ENCODE measurements at regions not wholly inside any gene's neighbourhood (a gene's known extent, or its start where the extent isn't known, plus 50 kb on each side); places are given as distances from the start of the nearest gene placed in this dataset.

DNA sequence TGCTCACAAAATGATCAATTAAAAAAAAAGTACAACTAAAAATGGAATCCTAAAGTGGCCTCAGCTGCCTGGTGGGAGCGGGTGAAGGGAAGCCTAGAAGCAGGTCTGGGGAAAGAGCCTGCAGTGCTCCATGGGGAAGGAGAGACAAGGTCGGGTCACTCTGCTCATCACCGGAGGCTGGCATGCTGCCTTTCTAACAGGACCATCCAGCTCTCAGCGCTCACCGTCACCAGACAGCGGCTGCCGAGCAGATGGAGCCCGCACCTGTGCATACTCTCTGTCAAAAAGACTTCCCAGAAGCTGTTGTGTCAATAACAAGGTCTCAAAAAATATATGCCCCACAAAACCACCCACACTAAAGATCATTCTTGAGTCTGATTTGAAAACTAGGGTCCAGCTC lies 112.8 kb downstream of the BAMBI start:
- no peak overlapping the region for H3K4me3 ChIP-seq
- WGBS, result 78% methylated on average over 8 of the region's 8 CpGs
- no peak for DNase-seq (ENCODE audit: low spot score)
- no peaks in the 10 kb centered on the region for H3K27me3 ChIP-seq (replicated peaks; ENCODE audit: insufficient read depth)
- intact Hi-C loops (cut with DNase I), result no loop called here
- TF ChIP-seq POLR2A (IDR thresholded peaks at IDR 0.05), result no peak
- TF ChIP-seq, protein P1, sequence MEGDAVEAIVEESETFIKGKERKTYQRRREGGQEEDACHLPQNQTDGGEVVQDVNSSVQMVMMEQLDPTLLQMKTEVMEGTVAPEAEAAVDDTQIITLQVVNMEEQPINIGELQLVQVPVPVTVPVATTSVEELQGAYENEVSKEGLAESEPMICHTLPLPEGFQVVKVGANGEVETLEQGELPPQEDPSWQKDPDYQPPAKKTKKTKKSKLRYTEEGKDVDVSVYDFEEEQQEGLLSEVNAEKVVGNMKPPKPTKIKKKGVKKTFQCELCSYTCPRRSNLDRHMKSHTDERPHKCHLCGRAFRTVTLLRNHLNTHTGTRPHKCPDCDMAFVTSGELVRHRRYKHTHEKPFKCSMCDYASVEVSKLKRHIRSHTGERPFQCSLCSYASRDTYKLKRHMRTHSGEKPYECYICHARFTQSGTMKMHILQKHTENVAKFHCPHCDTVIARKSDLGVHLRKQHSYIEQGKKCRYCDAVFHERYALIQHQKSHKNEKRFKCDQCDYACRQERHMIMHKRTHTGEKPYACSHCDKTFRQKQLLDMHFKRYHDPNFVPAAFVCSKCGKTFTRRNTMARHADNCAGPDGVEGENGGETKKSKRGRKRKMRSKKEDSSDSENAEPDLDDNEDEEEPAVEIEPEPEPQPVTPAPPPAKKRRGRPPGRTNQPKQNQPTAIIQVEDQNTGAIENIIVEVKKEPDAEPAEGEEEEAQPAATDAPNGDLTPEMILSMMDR (IDR thresholded peaks at IDR 0.05), result no peak
- TF ChIP-seq POLR2AphosphoS5 (IDR thresholded peaks at IDR 0.05), result no peak
- no peak overlapping the region for H3K27ac ChIP-seq
- no peaks in the 10 kb centered on the region for H3K36me3 ChIP-seq
- H3K4me1 ChIP-seq (replicated peaks), result no peaks in the 10 kb centered on the region
- no peaks in the 10 kb centered on the region for H3K9me3 ChIP-seq

DNA sequence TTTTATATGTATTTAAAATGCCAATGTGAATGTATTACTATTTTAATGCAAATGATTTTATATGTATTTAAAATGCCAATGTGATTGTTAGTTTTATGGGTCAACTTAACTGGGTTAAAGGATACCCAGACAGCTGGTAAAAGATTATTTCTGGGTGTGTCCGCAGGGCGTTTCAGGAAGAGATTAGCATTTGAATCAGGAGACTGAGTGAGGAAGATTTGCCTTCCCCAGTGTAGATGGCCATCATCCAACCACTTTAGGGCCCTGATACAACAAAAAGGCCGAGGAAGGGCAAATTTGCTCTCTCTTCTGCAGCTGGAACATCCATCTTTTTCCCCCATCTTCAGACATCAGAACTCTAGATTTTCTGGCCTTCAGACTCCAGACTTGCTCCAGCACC lies 116.2 kb downstream of the BAMBI start:
- no peak overlapping the region for H3K27ac ChIP-seq
- H3K36me3 ChIP-seq, result no peaks in the 10 kb centered on the region
- no peak overlapping the region for H3K4me3 ChIP-seq
- H3K9me3 ChIP-seq, result no peaks in the 10 kb centered on the region
- no peak for DNase-seq (ENCODE audit: low spot score)
- H3K27me3 ChIP-seq (replicated peaks; ENCODE audit: insufficient read depth), result no peaks in the 10 kb centered on the region
- WGBS, result 85% methylated on average over 3 of the region's 3 CpGs
- TF ChIP-seq, protein P1 (IDR thresholded peaks at IDR 0.05), result no peak
- TF ChIP-seq POLR2AphosphoS5 (IDR thresholded peaks at IDR 0.05), result no peak
- TF ChIP-seq POLR2A (IDR thresholded peaks at IDR 0.05), result no peak
- no peaks in the 10 kb centered on the region for H3K4me1 ChIP-seq (replicated peaks)
- intact Hi-C loops (cut with DNase I), result no loop called here

DNA sequence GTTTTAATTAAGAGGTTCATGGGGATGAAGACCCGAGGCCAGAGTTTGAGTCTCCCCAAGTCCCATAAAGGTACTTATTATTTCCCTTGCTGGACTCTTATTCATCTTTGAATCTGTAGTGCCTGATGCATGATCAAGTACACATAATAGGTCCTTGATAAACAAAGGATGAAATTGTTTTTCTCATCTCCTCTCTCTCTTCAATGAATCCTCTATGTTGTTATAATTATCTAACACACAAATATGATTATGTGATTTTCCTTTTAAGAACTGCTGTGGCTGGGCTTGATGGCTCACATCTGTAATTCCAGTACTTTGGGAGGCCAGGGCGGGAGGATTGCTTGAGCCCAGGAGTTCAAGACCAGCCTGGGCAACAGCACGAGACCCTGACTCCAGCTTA lies 117.7 kb downstream of the BAMBI start:
- H3K27ac ChIP-seq, result no peak overlapping the region
- H3K36me3 ChIP-seq, result no peaks in the 10 kb centered on the region
- WGBS, result 98% methylated on average over 3 of the region's 3 CpGs
- H3K4me3 ChIP-seq, result no peak overlapping the region
- TF ChIP-seq, protein P1 (IDR thresholded peaks at IDR 0.05), result no peak
- TF ChIP-seq POLR2AphosphoS5 (IDR thresholded peaks at IDR 0.05), result no peak
- intact Hi-C loops (cut with DNase I), result no loop called here
- no peaks in the 10 kb centered on the region for H3K27me3 ChIP-seq (replicated peaks; ENCODE audit: insufficient read depth)
- no peaks in the 10 kb centered on the region for H3K4me1 ChIP-seq (replicated peaks)
- H3K9me3 ChIP-seq, result no peaks in the 10 kb centered on the region
- DNase-seq (ENCODE audit: low spot score), result no peak

DNA sequence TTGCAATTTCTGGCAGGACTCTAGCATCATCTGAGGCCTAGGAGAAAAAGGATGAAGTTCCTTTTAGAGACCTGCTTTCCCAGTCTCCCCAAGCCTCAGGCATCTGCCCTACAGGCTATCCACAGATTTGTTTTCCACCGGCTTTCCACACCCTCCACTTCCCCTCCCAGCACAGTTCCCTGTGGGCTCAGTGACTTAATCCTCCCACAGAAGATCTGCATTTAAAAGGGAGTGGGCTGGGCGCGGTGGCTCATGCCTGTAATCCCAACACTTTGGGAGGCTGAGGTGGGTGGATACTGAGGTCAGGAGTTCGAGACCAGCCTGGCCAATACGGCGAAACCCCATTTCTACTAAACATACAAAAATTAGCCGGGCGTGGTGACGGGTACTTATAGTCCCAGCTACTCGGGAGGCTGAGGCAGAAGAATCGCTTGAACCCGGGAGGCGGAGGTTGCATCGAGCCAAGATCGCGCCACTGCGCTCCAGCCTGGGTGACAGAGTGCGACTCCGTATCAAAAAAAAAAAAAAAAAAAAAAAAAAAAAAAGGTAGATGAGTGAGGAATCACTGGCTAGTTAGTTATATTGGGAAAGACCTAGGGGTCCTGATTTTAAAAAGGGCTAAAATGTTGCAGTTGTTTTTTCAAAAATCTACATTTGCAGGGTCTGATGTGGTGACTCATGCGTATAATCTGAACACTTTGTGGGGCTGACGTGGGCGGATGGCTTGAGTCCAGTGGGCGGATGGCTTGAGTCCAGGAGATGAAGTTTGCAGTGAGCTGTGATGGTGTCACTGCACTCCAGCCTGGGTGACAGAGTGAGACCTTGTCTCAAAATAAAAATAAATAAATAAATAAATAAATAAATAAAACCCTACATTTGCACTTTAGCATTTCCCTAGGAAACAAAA lies 119.5 kb downstream of the BAMBI start:
- H3K27ac ChIP-seq, result no peak overlapping the region
- DNase-seq (ENCODE audit: low spot score), result no peak
- TF ChIP-seq, protein P1 (IDR thresholded peaks at IDR 0.05), result no peak

DNA sequence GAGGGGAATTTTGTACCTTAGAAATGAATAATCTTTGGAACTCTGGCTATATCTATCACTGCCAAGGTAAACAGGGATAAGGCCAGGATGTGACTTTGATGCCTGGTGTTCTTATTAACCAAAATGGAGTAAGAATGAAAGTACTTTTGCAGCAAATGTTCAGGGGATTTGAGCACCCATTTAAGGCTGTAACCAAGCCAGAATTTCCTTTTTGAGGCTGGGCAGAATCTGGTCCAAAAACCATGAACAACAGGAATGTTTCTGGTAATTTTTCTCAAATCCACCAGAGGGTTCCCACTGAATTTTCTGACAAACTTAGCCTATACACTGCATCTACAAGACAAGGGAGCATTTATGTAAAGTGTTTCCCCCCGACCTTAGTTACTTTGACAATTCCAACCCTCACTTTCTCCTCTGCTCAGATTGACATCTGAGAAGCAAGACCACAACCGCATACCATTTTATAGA lies 120.6 kb downstream of the BAMBI start:
- Histone ChIP-seq H3K4me1 (replicated peaks) (no peaks in the 10 kb centered on the region), H3K27me3 (replicated peaks; ENCODE audit: insufficient read depth) (no peaks in the 10 kb centered on the region), H3K27ac (no peak overlapping the region), H3K9me3 (no peaks in the 10 kb centered on the region), H3K36me3 (no peaks in the 10 kb centered on the region), H3K4me3 (no peak overlapping the region)
- TF ChIP-seq, protein P1 (IDR thresholded peaks at IDR 0.05), result no peak
- TF ChIP-seq POLR2AphosphoS5 (IDR thresholded peaks at IDR 0.05), result no peak
- TF ChIP-seq POLR2A (IDR thresholded peaks at IDR 0.05), result no peak
- intact Hi-C loops (cut with DNase I), result no loop called here
- WGBS, result 38% methylated on average over 2 of the region's 2 CpGs
- no peak for DNase-seq (ENCODE audit: low spot score)

More for the DNA sequence above, 119.5 kb downstream of the BAMBI start:
- H3K4me1 ChIP-seq (replicated peaks), result no peaks in the 10 kb centered on the region
- H3K4me3 ChIP-seq, result no peak overlapping the region
- H3K36me3 ChIP-seq, result no peaks in the 10 kb centered on the region
- intact Hi-C loops (cut with DNase I), result no loop called here
- H3K9me3 ChIP-seq, result no peaks in the 10 kb centered on the region
- WGBS, result 88% methylated on average over 23 of the region's 23 CpGs
- no peaks in the 10 kb centered on the region for H3K27me3 ChIP-seq (replicated peaks; ENCODE audit: insufficient read depth)
